ENCODE measurements at regions not wholly inside any gene's neighbourhood (a gene's known extent, or its start where the extent isn't known, plus 50 kb on each side); places are given as distances from the start of the nearest gene placed in this dataset.

GRCh38 chr20:50323209-50323608, 132.6 kb downstream of the CEBPB start:
- no peak for TF ChIP-seq ZNF274 (IDR thresholded peaks at IDR 0.05; ENCODE audit: low read depth, low read length)
- no peak for TF ChIP-seq YY1 (IDR thresholded peaks at IDR 0.05; ENCODE audit: insufficient read depth, insufficient read length)
- no peak for TF ChIP-seq SUZ12 (IDR thresholded peaks at IDR 0.05; ENCODE audit: extremely low read depth, insufficient read depth, insufficient read length)

Data from NT2/D1 (cell line).